HL-60 (cell line): ENCODE measurements at regions not wholly inside any gene's neighbourhood (a gene's known extent, or its start where the extent isn't known, plus 50 kb on each side); places are given as distances from the start of the nearest gene placed in this dataset.

Experiments
- DNase-seq, 2 experiments: peaks; one replicate each; pipeline ENCODE4 v3.0.0-alpha.2; 2010 to 2020; ENCODE audit warnings: low read depth in 1 of 2, low spot score in 1 of 2
- H3K27ac ChIP-seq: fragments of 250-450 bp; sonication (Bioruptor Pico); replicated peaks from 2 replicates; pipeline ENCODE4 v1.5.1; 2020; ENCODE audit warnings: mild to moderate bottlenecking, moderate library complexity
- H3K27me3 ChIP-seq: fragments of 250-450 bp; sonication (Bioruptor Pico); 2 replicates; pipeline ENCODE4 v1.5.1; 2021; ENCODE audit warnings: mild to moderate bottlenecking, moderate library complexity; ENCODE audit not compliant: insufficient read depth, poor library complexity, severe bottlenecking
- H3K4me3 ChIP-seq: replicated peaks from 2 replicates; pipeline ENCODE4 v1.5.1; 2011; ENCODE audit warnings: mild to moderate bottlenecking, control low read depth, low read length; ENCODE audit not compliant: insufficient read depth
- GABPA ChIP-seq: IDR thresholded peaks from 2 replicates; pipeline ENCODE4 v1.6.1; 2012; ENCODE audit warnings: low read depth
- POLR2AphosphoS5 ChIP-seq: IDR thresholded peaks from 2 replicates; pipeline ENCODE4 v1.6.1; 2012; ENCODE audit warnings: low read depth
- SPI1 ChIP-seq: IDR thresholded peaks from 2 replicates; pipeline ENCODE4 v1.6.1; 2012; ENCODE audit warnings: low read depth, mild to moderate bottlenecking, borderline replicate concordance
- TF ChIP-seq, protein P1 (sequence below): IDR thresholded peaks from one replicate; pipeline ENCODE4 v1.5.1; 2011; ENCODE audit warnings: low read length, control low read depth, inconsistent platforms; ENCODE audit not compliant: insufficient read depth
- TF ChIP-seq, protein P2 (sequence below): IDR thresholded peaks from 2 replicates; pipeline ENCODE4 v1.6.1; 2012; ENCODE audit warnings: low read depth; ENCODE audit not compliant: insufficient replicate concordance

DNA sequence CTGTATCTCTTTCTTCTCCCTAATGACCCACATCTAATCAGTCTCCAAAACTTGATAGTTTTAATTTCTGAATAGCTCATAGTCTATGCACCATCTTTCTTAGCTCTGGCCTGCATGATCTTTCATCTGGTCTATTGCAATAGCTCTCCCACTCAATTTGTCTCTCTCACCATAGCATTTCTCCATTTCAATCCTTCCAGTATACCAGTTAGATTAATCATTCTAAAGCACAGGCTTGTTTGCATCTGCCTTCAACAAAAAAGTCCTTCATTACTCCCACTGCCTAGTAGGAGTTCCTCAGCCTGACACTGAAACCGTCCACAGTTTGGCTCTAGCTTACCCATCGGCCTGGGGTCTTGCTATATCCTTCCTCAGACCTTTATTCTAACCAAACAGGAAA, 344.9 kb downstream of the ENC1 start:
- DNase-seq, result no peak
- Histone ChIP-seq H3K27ac (no peak overlapping the region), H3K27me3 (no peaks in the 10 kb centered on the region), H3K4me3 (no peak overlapping the region)
- TF ChIP-seq, protein P1, sequence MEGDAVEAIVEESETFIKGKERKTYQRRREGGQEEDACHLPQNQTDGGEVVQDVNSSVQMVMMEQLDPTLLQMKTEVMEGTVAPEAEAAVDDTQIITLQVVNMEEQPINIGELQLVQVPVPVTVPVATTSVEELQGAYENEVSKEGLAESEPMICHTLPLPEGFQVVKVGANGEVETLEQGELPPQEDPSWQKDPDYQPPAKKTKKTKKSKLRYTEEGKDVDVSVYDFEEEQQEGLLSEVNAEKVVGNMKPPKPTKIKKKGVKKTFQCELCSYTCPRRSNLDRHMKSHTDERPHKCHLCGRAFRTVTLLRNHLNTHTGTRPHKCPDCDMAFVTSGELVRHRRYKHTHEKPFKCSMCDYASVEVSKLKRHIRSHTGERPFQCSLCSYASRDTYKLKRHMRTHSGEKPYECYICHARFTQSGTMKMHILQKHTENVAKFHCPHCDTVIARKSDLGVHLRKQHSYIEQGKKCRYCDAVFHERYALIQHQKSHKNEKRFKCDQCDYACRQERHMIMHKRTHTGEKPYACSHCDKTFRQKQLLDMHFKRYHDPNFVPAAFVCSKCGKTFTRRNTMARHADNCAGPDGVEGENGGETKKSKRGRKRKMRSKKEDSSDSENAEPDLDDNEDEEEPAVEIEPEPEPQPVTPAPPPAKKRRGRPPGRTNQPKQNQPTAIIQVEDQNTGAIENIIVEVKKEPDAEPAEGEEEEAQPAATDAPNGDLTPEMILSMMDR, result no peak
- no peak for TF ChIP-seq GABPA

DNA sequence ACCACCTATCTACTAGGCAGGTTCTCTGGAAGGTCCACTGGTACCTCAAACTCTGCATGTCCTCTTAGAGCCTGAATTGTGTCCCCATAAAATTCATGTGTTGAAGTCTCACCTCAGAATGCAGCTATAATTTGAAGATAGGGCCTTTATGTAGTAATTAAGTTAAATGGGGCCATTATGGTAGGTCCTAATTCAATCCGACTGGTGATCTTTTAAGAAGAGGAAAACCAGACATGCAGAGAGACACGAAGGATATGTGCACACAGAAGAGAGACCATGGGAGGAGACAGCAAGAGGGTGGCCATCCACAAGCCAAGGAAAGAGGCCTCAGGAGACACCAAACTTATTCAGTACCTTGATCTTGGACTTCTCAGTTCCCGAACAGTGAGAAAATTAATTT, 345.4 kb downstream of the ENC1 start:
- Histone ChIP-seq H3K4me3 (no peak overlapping the region), H3K27me3 (no peaks in the 10 kb centered on the region), H3K27ac (no peak overlapping the region)
- DNase-seq, result no peak
- TF ChIP-seq GABPA, result no peak
- TF ChIP-seq, protein P2, sequence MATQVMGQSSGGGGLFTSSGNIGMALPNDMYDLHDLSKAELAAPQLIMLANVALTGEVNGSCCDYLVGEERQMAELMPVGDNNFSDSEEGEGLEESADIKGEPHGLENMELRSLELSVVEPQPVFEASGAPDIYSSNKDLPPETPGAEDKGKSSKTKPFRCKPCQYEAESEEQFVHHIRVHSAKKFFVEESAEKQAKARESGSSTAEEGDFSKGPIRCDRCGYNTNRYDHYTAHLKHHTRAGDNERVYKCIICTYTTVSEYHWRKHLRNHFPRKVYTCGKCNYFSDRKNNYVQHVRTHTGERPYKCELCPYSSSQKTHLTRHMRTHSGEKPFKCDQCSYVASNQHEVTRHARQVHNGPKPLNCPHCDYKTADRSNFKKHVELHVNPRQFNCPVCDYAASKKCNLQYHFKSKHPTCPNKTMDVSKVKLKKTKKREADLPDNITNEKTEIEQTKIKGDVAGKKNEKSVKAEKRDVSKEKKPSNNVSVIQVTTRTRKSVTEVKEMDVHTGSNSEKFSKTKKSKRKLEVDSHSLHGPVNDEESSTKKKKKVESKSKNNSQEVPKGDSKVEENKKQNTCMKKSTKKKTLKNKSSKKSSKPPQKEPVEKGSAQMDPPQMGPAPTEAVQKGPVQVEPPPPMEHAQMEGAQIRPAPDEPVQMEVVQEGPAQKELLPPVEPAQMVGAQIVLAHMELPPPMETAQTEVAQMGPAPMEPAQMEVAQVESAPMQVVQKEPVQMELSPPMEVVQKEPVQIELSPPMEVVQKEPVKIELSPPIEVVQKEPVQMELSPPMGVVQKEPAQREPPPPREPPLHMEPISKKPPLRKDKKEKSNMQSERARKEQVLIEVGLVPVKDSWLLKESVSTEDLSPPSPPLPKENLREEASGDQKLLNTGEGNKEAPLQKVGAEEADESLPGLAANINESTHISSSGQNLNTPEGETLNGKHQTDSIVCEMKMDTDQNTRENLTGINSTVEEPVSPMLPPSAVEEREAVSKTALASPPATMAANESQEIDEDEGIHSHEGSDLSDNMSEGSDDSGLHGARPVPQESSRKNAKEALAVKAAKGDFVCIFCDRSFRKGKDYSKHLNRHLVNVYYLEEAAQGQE, result no peak
- TF ChIP-seq, protein P1, result no peak
- no peak for TF ChIP-seq POLR2AphosphoS5
- TF ChIP-seq SPI1, result no peak

DNA sequence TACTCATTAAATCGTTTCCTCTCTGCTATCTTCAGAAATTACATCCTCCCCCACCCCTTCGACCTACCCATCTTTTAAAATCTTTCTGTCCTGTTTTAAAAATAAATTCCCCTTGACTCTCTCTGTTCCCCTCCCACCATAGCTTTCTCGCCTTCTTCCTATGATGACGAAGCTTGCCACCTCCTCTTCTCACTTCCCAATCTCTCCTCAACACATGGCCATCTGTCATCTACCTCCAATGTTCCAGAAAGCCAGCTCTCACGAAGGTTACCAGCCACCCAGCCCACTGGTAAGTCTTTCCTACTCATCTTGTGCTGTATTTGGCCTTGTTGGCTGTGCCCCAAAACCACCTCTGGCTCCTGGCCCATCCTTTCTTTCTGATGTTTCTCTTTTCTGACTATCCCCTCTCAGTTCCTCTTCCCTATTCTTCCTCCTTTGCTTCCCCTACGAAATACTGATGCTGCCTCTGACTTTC, 346.3 kb downstream of the ENC1 start:
- DNase-seq, result peak in 1 of 2 experiments; percentile 31
- TF ChIP-seq SPI1, result peak; percentile 68
- TF ChIP-seq, protein P1, result no peak
- TF ChIP-seq POLR2AphosphoS5, result no peak
- TF ChIP-seq, protein P2, result no peak
- TF ChIP-seq GABPA, result no peak
- Histone ChIP-seq H3K4me3 (no peak overlapping the region), H3K27me3 (no peaks in the 10 kb centered on the region), H3K27ac (no peak overlapping the region)

DNA sequence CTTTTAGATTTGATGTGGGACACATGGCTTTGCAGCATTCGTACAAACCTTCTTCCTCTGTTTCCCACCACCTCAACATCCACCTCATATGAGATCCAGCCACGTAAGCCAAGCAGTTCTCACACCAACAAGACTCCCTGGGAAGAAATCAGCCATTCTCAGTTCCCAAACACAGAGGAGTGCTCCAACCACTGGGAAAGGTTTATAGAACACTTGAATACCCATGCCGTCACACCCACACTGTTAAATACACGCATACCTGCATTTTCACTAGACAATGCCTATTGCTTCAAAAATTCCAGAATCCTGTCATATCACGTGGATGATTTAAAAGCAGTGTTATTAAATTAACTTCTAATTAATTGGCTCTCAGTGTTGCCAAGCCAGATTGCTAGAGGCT, 347.3 kb downstream of the ENC1 start:
- TF ChIP-seq, protein P1, result no peak
- no peak for TF ChIP-seq SPI1
- TF ChIP-seq GABPA, result no peak
- TF ChIP-seq, protein P2, result no peak
- no peak for TF ChIP-seq POLR2AphosphoS5
- Histone ChIP-seq H3K27ac (no peak overlapping the region), H3K27me3 (no peaks in the 10 kb centered on the region), H3K4me3 (no peak overlapping the region)
- DNase-seq, result no peak
